Fibroblast of mammary gland (primary cell): ENCODE measurements at regions not wholly inside any gene's neighbourhood (a gene's known extent, or its start where the extent isn't known, plus 50 kb on each side); places are given as distances from the start of the nearest gene placed in this dataset.
A peak's percentile ranks its signal among the peaks of the same experiment; 100 is the strongest.

ENCODE experiments used
- DNase-seq: peaks from one replicate; pipeline ENCODE4 v3.0.0-alpha.2; 2010; ENCODE audit warnings: low read depth
- H3K4me3 ChIP-seq: 2 replicates; pipeline ENCODE4 v1.5.1; 2011; ENCODE audit warnings: low read depth, mild to moderate bottlenecking, low read length, moderate library complexity; ENCODE audit not compliant: control insufficient read depth
- TF ChIP-seq, protein P1 (sequence below): conservative IDR thresholded peaks from 2 replicates; pipeline ENCODE4 v1.5.1; 2011; ENCODE audit warnings: low read depth, low read length, inconsistent platforms; ENCODE audit not compliant: control insufficient read depth, insufficient read depth

DNA sequence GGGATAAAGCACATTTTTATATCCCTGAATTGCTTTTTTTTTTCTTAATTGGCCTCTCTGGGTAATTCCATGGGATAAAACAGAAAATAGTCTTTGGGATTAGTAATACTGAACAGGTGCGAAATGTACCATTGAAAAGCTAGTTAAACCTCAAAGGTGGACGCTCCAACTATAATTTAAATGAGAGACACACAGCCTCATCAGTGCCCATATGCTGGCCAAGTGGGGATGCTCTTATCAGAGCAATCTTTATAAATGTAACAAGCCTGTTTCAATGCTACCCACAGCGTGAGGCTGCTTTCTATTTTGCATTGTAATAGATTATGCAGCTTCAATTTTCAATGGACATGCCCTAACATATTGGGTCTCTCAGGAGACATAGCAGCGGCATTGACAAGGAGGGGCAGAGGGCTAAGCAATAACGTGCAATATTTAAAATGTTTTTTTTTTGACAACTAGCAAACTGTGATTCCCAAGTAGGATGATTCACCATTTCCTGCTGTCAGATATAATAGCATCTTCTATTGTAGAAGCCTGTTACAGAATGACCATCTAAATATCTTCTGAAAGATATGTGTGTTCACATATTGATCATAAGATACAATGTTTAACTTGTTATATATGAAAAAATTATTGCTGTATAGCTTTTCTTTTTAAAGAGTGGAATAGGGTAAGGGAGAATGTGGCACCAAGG lies 91.3 kb upstream of the BET1 start:
- no peak for DNase-seq
- H3K4me3 ChIP-seq, result no peak overlapping the region
- TF ChIP-seq, protein P1, sequence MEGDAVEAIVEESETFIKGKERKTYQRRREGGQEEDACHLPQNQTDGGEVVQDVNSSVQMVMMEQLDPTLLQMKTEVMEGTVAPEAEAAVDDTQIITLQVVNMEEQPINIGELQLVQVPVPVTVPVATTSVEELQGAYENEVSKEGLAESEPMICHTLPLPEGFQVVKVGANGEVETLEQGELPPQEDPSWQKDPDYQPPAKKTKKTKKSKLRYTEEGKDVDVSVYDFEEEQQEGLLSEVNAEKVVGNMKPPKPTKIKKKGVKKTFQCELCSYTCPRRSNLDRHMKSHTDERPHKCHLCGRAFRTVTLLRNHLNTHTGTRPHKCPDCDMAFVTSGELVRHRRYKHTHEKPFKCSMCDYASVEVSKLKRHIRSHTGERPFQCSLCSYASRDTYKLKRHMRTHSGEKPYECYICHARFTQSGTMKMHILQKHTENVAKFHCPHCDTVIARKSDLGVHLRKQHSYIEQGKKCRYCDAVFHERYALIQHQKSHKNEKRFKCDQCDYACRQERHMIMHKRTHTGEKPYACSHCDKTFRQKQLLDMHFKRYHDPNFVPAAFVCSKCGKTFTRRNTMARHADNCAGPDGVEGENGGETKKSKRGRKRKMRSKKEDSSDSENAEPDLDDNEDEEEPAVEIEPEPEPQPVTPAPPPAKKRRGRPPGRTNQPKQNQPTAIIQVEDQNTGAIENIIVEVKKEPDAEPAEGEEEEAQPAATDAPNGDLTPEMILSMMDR, result no peak

DNA sequence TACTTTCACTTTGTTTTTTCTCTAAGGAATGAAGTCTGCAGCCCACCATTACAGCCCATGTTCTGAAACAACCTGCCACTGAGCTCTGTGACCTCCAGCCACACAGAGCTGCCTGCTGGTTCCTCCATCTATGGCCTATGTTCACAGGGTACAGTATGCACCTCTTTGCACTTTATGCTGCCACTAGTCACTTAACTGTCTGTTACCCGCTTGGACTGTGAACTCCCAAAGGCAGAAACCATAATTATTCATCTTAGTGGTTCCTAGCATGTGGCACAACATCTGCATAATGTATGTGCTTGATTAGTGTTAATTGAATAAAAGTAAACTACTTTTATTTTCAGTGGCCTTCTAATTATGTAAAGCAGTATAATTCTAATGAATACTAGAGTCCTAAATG lies 95.5 kb upstream of the BET1 start:
- no peak for DNase-seq
- TF ChIP-seq, protein P1, result no peak

DNA sequence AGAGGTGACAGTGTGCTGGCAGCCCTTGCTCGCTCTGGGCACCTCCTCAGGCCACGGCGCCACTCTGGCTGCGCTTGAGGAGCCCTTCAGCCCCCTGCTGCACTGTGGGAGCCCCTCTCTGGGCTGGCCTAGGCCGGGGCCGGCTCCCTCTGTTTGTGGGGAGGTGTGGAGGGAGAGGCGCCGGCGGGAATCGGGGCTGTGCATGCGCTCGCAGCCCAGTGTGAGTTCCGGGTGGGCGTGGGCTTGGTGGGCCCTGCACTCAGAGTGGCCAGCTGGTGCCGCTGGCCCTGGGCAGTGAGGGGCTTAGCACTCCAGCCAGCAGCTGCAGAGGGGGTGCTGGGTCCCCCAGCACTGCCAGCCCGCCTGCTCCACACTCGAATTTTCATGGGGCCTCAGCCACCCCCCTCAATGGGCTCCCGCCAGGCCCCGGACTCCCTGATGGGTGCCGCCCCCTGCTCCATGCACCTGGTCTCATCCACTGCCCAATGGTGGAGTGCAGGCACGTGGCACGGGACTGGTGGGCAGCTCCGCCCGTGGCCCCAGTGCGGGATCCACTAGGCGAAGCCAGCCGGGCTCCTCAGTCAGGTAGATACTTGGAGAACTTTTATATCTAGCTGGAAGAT lies 96.7 kb upstream of the BET1 start:
- no peak overlapping the region for H3K4me3 ChIP-seq
- DNase-seq, result no peak
- TF ChIP-seq, protein P1, result no peak

More for the DNA sequence above, 95.5 kb upstream of the BET1 start:
- no peak overlapping the region for H3K4me3 ChIP-seq

DNA sequence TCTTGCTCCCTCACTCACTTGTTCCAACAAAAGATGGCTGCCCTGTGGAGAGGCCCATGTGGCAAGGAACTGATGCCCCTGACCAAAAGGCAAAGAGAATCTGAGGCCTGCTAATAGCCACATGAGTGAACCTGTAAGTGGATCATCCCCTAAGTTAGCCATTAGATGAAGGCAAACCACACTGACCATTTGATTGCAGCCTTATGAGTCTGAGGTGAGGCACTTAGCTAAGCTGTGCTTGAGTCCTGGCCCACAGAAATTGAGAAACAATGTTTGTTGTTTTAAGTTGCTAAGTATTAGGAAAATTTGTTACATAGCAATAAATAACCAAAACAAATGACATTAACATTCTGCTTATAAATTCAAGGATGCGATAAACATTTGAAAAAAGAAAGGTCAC lies 100.1 kb upstream of the BET1 start:
- TF ChIP-seq, protein P1, result no peak
- peak; percentile 12 for DNase-seq
- no peak overlapping the region for H3K4me3 ChIP-seq

- TF ChIP-seq, protein P1, result no peak
- no peak overlapping the region for H3K4me3 ChIP-seq
- DNase-seq, result no peak
Observed at GRCh38 chr7:94109556-94109955, 105.4 kb upstream of the BET1 start.

- TF ChIP-seq, protein P1, result no peak
- DNase-seq, result no peak
- no peak overlapping the region for H3K4me3 ChIP-seq
Observed at GRCh38 chr7:94111009-94111408, 106.9 kb upstream of the BET1 start.
